ENCODE measurements at regions not wholly inside any gene's neighbourhood (a gene's known extent, or its start where the extent isn't known, plus 50 kb on each side); places are given as distances from the start of the nearest gene placed in this dataset.

DNA sequence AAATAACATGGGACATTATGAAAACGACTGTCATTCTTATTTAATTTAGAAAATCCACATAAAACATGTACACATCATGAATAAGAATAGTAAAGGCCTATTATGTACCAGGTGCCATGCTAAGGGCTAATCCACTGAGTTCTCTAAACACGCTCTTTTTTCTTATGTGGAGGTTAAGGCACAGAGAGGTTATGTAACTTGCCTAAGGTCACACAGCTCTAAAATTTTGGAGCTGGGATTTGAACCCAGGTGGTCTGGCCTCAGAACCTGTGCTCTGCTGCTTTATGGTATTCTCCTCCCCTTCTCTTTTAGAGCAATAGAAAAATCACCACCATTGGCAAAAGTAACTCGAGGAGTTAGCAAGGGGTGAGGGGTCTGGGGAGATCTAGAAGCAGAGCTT lies 156.9 kb upstream of the ZNF536 start:
- H2AFZ ChIP-seq, result no peak overlapping the region
- peaks cover 23% of the 10 kb centered on the region for H3K27me3 ChIP-seq
- no peak overlapping the region for H3K4me3 ChIP-seq
- no peak overlapping the region for H3K27ac ChIP-seq
- H3K36me3 ChIP-seq (replicated peaks; ENCODE audit: insufficient read depth, low read depth), result no peaks in the 10 kb centered on the region
- no peak overlapping the region for H3K4me2 ChIP-seq
- H3K9me3 ChIP-seq (ENCODE audit: low read depth), result no peaks in the 10 kb centered on the region
- no peaks in the 10 kb centered on the region for H3K9me2 ChIP-seq (replicated peaks; ENCODE audit: insufficient read depth)
- DNase-seq (ENCODE audit: low spot score), result no peak
- no peaks in the 10 kb centered on the region for H3K4me1 ChIP-seq (ENCODE audit: insufficient read depth)
- WGBS (ENCODE audit: low lambda C conversion rate, missing lambda C conversion rate), result 85% methylated on average over 3 of the region's 3 CpGs
- no peaks in the 10 kb centered on the region for H3K79me2 ChIP-seq
- TF ChIP-seq, protein P1, sequence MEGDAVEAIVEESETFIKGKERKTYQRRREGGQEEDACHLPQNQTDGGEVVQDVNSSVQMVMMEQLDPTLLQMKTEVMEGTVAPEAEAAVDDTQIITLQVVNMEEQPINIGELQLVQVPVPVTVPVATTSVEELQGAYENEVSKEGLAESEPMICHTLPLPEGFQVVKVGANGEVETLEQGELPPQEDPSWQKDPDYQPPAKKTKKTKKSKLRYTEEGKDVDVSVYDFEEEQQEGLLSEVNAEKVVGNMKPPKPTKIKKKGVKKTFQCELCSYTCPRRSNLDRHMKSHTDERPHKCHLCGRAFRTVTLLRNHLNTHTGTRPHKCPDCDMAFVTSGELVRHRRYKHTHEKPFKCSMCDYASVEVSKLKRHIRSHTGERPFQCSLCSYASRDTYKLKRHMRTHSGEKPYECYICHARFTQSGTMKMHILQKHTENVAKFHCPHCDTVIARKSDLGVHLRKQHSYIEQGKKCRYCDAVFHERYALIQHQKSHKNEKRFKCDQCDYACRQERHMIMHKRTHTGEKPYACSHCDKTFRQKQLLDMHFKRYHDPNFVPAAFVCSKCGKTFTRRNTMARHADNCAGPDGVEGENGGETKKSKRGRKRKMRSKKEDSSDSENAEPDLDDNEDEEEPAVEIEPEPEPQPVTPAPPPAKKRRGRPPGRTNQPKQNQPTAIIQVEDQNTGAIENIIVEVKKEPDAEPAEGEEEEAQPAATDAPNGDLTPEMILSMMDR (IDR thresholded peaks at IDR 0.05; ENCODE audit: poor library complexity), result no peak
- TF ChIP-seq EZH2phosphoT487 (IDR thresholded peaks at IDR 0.05; ENCODE audit: low read depth, severe bottlenecking, unreplicated experiment) (no peak), EZH2 (IDR thresholded peaks at IDR 0.05; ENCODE audit: borderline replicate concordance) (no peak)
- H4K20me1 ChIP-seq (ENCODE audit: insufficient read depth, poor library complexity, severe bottlenecking), result no peaks in the 10 kb centered on the region

DNA sequence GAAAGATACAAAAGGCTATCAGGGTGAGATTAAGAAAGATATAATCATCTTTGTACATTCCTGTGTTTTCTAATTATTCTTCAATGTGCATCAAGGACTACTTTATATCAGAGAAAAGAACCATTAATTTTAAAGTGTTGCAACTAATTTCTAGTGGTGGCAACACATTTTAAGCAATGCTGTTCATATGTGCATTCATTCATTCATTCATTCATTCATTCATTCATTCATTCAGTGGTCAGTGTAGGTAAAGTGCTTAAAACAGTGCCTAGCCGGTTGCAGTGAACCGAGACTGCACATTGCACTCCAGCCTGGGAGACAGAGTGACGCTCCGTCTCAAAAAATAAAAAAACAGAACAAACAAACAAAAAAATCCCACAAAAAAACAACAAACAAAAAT lies 155.7 kb upstream of the ZNF536 start:
- H3K27me3 ChIP-seq, result peaks cover 34% of the 10 kb centered on the region

GRCh38 chr19:30217461-30217860 lies 154.7 kb upstream of the ZNF536 start:
- H4K20me1 ChIP-seq (ENCODE audit: insufficient read depth, poor library complexity, severe bottlenecking), result no peaks in the 10 kb centered on the region
- no peaks in the 10 kb centered on the region for H3K79me2 ChIP-seq
- no peak overlapping the region for H2AFZ ChIP-seq
- H3K36me3 ChIP-seq (replicated peaks; ENCODE audit: insufficient read depth, low read depth), result no peaks in the 10 kb centered on the region
- H3K9me3 ChIP-seq (ENCODE audit: low read depth), result no peaks in the 10 kb centered on the region
- no peak overlapping the region for H3K4me3 ChIP-seq
- TF ChIP-seq, protein P1 (IDR thresholded peaks at IDR 0.05; ENCODE audit: poor library complexity), result no peak
- TF ChIP-seq EZH2phosphoT487 (IDR thresholded peaks at IDR 0.05; ENCODE audit: low read depth, severe bottlenecking, unreplicated experiment), result no peak
- no peak for TF ChIP-seq EZH2 (IDR thresholded peaks at IDR 0.05; ENCODE audit: borderline replicate concordance)
- no peak overlapping the region for H3K27ac ChIP-seq
- H3K4me2 ChIP-seq, result no peak overlapping the region
- no peaks in the 10 kb centered on the region for H3K9me2 ChIP-seq (replicated peaks; ENCODE audit: insufficient read depth)
- no peak for DNase-seq (ENCODE audit: low spot score)
- H3K4me1 ChIP-seq (ENCODE audit: insufficient read depth), result no peaks in the 10 kb centered on the region
- H3K27me3 ChIP-seq, result peaks cover 40% of the 10 kb centered on the region
- 89% methylated on average over 5 of the region's 5 CpGs for whole genome bisulfite sequencing (ENCODE audit: low lambda C conversion rate, missing lambda C conversion rate)

More for the DNA sequence above, 155.7 kb upstream of the ZNF536 start:
- Histone ChIP-seq H3K4me3 (no peak overlapping the region), H3K36me3 (replicated peaks; ENCODE audit: insufficient read depth, low read depth) (no peaks in the 10 kb centered on the region), H3K27ac (no peak overlapping the region), H3K9me2 (replicated peaks; ENCODE audit: insufficient read depth) (no peaks in the 10 kb centered on the region), H3K9me3 (ENCODE audit: low read depth) (no peaks in the 10 kb centered on the region), H3K4me2 (no peak overlapping the region), H4K20me1 (ENCODE audit: insufficient read depth, poor library complexity, severe bottlenecking) (no peaks in the 10 kb centered on the region), H3K4me1 (ENCODE audit: insufficient read depth) (no peaks in the 10 kb centered on the region), H2AFZ (no peak overlapping the region), H3K79me2 (no peaks in the 10 kb centered on the region)
- no peak for DNase-seq (ENCODE audit: low spot score)
- TF ChIP-seq, protein P1 (IDR thresholded peaks at IDR 0.05; ENCODE audit: poor library complexity), result no peak
- TF ChIP-seq EZH2 (IDR thresholded peaks at IDR 0.05; ENCODE audit: borderline replicate concordance), result no peak
- no peak for TF ChIP-seq EZH2phosphoT487 (IDR thresholded peaks at IDR 0.05; ENCODE audit: low read depth, severe bottlenecking, unreplicated experiment)
- WGBS (ENCODE audit: low lambda C conversion rate, missing lambda C conversion rate), result 94% methylated on average over 4 of the region's 4 CpGs

DNA sequence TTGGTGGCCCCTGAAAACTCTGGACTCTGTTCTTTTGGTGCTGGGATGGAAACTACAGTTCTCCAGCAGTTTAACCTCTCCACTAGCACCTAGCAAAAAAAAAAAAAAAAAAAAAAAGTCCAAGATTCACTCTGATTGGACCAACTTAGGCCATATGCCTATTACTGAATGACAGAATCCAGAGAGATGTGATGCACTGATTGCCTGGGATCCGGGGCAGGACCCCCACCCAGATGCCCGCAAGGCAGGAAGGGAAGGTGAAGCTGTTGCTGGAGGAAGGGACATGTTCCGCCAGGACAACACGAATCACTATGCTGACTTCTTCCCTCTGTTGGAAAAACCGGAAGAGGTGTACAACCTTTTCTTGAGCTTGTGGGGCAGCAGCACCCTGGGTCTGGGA lies 152.5 kb upstream of the ZNF536 start:
- no peak overlapping the region for H3K27ac ChIP-seq
- H2AFZ ChIP-seq, result no peak overlapping the region
- H3K4me2 ChIP-seq, result no peak overlapping the region
- H4K20me1 ChIP-seq (ENCODE audit: insufficient read depth, poor library complexity, severe bottlenecking), result no peaks in the 10 kb centered on the region
- no peaks in the 10 kb centered on the region for H3K79me2 ChIP-seq
- H3K27me3 ChIP-seq, result peaks cover 62% of the 10 kb centered on the region
- no peak overlapping the region for H3K4me3 ChIP-seq
- no peaks in the 10 kb centered on the region for H3K9me2 ChIP-seq (replicated peaks; ENCODE audit: insufficient read depth)
- H3K4me1 ChIP-seq (ENCODE audit: insufficient read depth), result peaks cover 11% of the 10 kb centered on the region
- no peaks in the 10 kb centered on the region for H3K9me3 ChIP-seq (ENCODE audit: low read depth)
- no peak for DNase-seq (ENCODE audit: low spot score)
- TF ChIP-seq, protein P1 (IDR thresholded peaks at IDR 0.05; ENCODE audit: poor library complexity), result no peak
- no peak for TF ChIP-seq EZH2phosphoT487 (IDR thresholded peaks at IDR 0.05; ENCODE audit: low read depth, severe bottlenecking, unreplicated experiment)
- TF ChIP-seq EZH2 (IDR thresholded peaks at IDR 0.05; ENCODE audit: borderline replicate concordance), result no peak
- no peaks in the 10 kb centered on the region for H3K36me3 ChIP-seq (replicated peaks; ENCODE audit: insufficient read depth, low read depth)
- WGBS (ENCODE audit: low lambda C conversion rate, missing lambda C conversion rate), result 93% methylated on average over 5 of the region's 5 CpGs
